ENCODE measurements at regions not wholly inside any gene's neighbourhood (a gene's known extent, or its start where the extent isn't known, plus 50 kb on each side); places are given as distances from the start of the nearest gene placed in this dataset.

DNA sequence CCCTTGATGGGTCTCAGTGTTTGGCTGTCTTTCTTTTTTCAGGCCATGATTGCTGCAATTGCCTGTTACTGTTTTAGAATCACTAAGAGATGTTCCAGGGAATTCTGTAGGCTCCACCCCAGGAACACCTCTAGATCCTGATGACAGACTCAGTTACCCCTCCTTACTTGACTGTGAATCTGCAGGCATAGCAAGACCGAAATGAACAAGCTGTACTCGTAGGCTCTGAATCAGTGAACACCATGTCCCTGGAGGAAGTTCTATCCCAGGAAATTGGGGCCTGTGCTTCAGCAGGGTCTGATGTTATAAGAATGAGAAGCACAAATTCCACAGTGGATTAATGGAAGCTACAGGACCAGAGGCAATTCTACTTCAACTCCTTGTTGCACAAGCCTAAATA is 148.6 kb downstream of the COPS8 start (continued):
- TF ChIP-seq, protein P1, sequence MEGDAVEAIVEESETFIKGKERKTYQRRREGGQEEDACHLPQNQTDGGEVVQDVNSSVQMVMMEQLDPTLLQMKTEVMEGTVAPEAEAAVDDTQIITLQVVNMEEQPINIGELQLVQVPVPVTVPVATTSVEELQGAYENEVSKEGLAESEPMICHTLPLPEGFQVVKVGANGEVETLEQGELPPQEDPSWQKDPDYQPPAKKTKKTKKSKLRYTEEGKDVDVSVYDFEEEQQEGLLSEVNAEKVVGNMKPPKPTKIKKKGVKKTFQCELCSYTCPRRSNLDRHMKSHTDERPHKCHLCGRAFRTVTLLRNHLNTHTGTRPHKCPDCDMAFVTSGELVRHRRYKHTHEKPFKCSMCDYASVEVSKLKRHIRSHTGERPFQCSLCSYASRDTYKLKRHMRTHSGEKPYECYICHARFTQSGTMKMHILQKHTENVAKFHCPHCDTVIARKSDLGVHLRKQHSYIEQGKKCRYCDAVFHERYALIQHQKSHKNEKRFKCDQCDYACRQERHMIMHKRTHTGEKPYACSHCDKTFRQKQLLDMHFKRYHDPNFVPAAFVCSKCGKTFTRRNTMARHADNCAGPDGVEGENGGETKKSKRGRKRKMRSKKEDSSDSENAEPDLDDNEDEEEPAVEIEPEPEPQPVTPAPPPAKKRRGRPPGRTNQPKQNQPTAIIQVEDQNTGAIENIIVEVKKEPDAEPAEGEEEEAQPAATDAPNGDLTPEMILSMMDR (IDR thresholded peaks at IDR 0.05): no peak
- TF ChIP-seq, protein P2, sequence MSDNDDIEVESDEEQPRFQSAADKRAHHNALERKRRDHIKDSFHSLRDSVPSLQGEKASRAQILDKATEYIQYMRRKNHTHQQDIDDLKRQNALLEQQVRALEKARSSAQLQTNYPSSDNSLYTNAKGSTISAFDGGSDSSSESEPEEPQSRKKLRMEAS (IDR thresholded peaks at IDR 0.05; ENCODE audit: low read depth): no peak
- TF ChIP-seq RAD21 (IDR thresholded peaks at IDR 0.05; ENCODE audit: low read length): no peak

DNA sequence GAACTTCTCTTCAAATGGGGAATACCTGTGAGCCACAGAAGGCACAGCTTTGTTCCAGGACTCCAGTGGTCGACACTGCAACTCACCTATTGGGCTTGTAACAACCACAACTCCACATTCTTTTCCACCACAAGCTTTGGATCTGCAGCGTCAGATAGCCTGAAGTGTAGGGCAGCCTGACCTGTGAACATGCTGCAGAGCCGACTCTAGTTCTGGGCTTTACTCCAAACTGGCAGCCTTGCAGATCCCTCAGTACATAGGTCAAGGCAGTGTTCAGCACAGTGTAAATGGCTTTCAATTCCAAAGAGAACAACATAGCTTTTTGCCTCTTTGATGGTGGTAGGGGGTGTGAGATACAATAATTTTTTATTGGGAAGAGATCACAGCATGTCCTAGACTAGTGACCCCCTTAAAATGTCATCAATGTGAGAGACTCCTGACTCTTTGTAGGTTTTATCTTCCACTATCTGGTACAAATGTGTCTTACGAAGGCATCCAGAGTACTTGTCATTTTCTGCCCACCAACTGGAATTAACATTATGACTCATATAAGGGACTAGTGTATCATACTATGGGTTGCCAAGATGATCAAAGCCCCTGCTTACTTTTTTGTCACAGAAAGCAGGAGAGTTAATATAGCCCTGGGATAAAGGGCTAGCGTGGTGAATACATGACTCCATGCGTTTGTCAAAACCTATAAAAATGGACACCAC is 149.8 kb downstream of the COPS8 start:
- no peak for DNase-seq
- no peak overlapping the region for H2AFZ ChIP-seq (ENCODE audit: low read depth)

More for the DNA sequence above, 149.8 kb downstream of the COPS8 start:
- peaks cover 5 to 15% of the 10 kb centered on the region in 2 experiments for H3K4me1 ChIP-seq (ENCODE audit: control insufficient read depth in 1 of 2, insufficient read depth in 2 of 2, low read depth in 1 of 2, low read length in 1 of 2)
- no peaks in the 10 kb centered on the region for H3K79me2 ChIP-seq (ENCODE audit: insufficient read depth)
- H3K36me3 ChIP-seq (replicated peaks in 1 of 2; ENCODE audit: control insufficient read depth in 1 of 2, insufficient read depth in 2 of 2, low read length in 1 of 2): no peaks in the 10 kb centered on the region
- no peaks in the 10 kb centered on the region for H3K27me3 ChIP-seq (ENCODE audit: insufficient read depth)
- ChIA-PET POLR2A (no interaction called here), CTCF (no interaction called here)
- H3F3A ChIP-seq (replicated peaks; ENCODE audit: insufficient read depth): peaks cover 24% of the 10 kb centered on the region
- H3K27ac ChIP-seq (ENCODE audit: low read depth in 2 of 2, low read length in 1 of 2): peak overlapping the region; percentile 53 to 92
- no peaks in the 10 kb centered on the region for H4K20me1 ChIP-seq (ENCODE audit: insufficient read depth)
- TF ChIP-seq, protein P3, sequence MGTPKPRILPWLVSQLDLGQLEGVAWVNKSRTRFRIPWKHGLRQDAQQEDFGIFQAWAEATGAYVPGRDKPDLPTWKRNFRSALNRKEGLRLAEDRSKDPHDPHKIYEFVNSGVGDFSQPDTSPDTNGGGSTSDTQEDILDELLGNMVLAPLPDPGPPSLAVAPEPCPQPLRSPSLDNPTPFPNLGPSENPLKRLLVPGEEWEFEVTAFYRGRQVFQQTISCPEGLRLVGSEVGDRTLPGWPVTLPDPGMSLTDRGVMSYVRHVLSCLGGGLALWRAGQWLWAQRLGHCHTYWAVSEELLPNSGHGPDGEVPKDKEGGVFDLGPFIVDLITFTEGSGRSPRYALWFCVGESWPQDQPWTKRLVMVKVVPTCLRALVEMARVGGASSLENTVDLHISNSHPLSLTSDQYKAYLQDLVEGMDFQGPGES (IDR thresholded peaks at IDR 0.05; ENCODE audit: low read depth, low read length): no peak
- TF ChIP-seq SMC3 (IDR thresholded peaks at IDR 0.05; ENCODE audit: low read depth, low read length) (no peak), SIN3A (IDR thresholded peaks at IDR 0.05; ENCODE audit: borderline replicate concordance, low read depth, low read length) (no peak), NFIC (IDR thresholded peaks at IDR 0.05; ENCODE audit: borderline replicate concordance) (peak; percentile 77), NRF1 (IDR thresholded peaks at IDR 0.05; ENCODE audit: low read depth, low read length) (no peak), JUND (IDR thresholded peaks at IDR 0.05) (peak; percentile 61; the same call in 1 of the 2 replicates), TCF12 (IDR thresholded peaks at IDR 0.05) (peak; percentile 42), GABPA (IDR thresholded peaks at IDR 0.05; ENCODE audit: low read depth) (no peak), POLR2AphosphoS5 (IDR thresholded peaks at IDR 0.05; ENCODE audit: low read depth, low read length) (no peak), EP300 (IDR thresholded peaks at IDR 0.05; ENCODE audit: borderline replicate concordance in 1 of 2, low read depth in 1 of 2, low read length in 1 of 2) (peak in 1 of 2 experiments; percentile 57; a peak in 1 of 4 replicates), EZH2phosphoT487 (IDR thresholded peaks at IDR 0.05; ENCODE audit: borderline replicate concordance, low read depth) (no peak), YY1 (IDR thresholded peaks at IDR 0.05; ENCODE audit: low read depth) (no peak), MEF2A (IDR thresholded peaks at IDR 0.05; ENCODE audit: borderline replicate concordance, low read depth) (0 out of 2 replicates have a peak, but pooled peaks have one; percentile 9), FOXM1 (IDR thresholded peaks at IDR 0.05; ENCODE audit: low read depth) (no peak), RXRA (IDR thresholded peaks at IDR 0.05; ENCODE audit: borderline replicate concordance, low read depth) (peak; percentile 11; the same call in 1 of the 2 replicates), FOSL2 (IDR thresholded peaks at IDR 0.05; ENCODE audit: borderline replicate concordance, low read depth) (peak; percentile 73)
- TF ChIP-seq, protein P4, sequence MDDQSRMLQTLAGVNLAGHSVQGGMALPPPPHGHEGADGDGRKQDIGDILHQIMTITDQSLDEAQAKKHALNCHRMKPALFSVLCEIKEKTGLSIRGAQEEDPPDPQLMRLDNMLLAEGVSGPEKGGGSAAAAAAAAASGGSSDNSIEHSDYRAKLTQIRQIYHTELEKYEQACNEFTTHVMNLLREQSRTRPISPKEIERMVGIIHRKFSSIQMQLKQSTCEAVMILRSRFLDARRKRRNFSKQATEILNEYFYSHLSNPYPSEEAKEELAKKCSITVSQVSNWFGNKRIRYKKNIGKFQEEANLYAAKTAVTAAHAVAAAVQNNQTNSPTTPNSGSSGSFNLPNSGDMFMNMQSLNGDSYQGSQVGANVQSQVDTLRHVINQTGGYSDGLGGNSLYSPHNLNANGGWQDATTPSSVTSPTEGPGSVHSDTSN (IDR thresholded peaks at IDR 0.05): peak; percentile 59
- TF ChIP-seq, protein P1 (IDR thresholded peaks at IDR 0.05): no peak
- TF ChIP-seq, protein P5, sequence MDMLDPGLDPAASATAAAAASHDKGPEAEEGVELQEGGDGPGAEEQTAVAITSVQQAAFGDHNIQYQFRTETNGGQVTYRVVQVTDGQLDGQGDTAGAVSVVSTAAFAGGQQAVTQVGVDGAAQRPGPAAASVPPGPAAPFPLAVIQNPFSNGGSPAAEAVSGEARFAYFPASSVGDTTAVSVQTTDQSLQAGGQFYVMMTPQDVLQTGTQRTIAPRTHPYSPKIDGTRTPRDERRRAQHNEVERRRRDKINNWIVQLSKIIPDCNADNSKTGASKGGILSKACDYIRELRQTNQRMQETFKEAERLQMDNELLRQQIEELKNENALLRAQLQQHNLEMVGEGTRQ (IDR thresholded peaks at IDR 0.05; ENCODE audit: borderline replicate concordance, low read depth, low read length): no peak
- TF ChIP-seq, protein P2 (IDR thresholded peaks at IDR 0.05; ENCODE audit: low read depth): 0 out of 2 replicates have a peak, but pooled peaks have one; percentile 41
- no peak overlapping the region for H3K4me3 ChIP-seq (ENCODE audit: low read depth in 2 of 2, low read length in 1 of 2)
- H3K9me3 ChIP-seq: no peaks in the 10 kb centered on the region; the same call in 1 of the 2 replicates
- 32% methylated on average over 6 of the region's 6 CpGs for WGBS (ENCODE audit: low lambda C conversion rate)
- peak overlapping the region; percentile 38; the same call in 1 of the 2 replicates for H3K9ac ChIP-seq
- H3K4me2 ChIP-seq: peak overlapping the region; percentile 56
- no peaks in the 10 kb centered on the region for H3K9me2 ChIP-seq
